OCI-LY1 (cell line): ENCODE measurements at regions not wholly inside any gene's neighbourhood (a gene's known extent, or its start where the extent isn't known, plus 50 kb on each side); places are given as distances from the start of the nearest gene placed in this dataset.

Source experiments
- H2AFZ ChIP-seq: fragments of 200-600 bp; sonication (generic), shearing (Covaris generic); 2 replicates; pipeline ENCODE4 v1.6.0; 2014; ENCODE audit warnings: antibody characterized with exemption, mild to moderate bottlenecking, low read length
- H3F3A ChIP-seq: fragments of 200-600 bp; sonication (generic), shearing (Covaris generic); 2 replicates; pipeline ENCODE4 v1.6.0; 2014; ENCODE audit warnings: mild to moderate bottlenecking, antibody characterized with exemption, low read length, moderate library complexity; ENCODE audit not compliant: insufficient read depth
- H3K27ac ChIP-seq: fragments of 200-600 bp; sonication (generic); 2 replicates; pipeline ENCODE4 v1.5.1; 2014; ENCODE audit warnings: low read length, mixed run types, mild to moderate bottlenecking, low read depth; ENCODE audit not compliant: poor library complexity, severe bottlenecking
- H3K27me3 ChIP-seq: fragments of 200-600 bp; sonication (generic); 2 replicates; pipeline ENCODE4 v1.6.0; 2014; ENCODE audit warnings: antibody characterized with exemption, mild to moderate bottlenecking, low read length, moderate library complexity; ENCODE audit not compliant: insufficient read depth
- H3K36me3 ChIP-seq: fragments of 200-600 bp; sonication (generic); 2 replicates; pipeline ENCODE4 v1.6.1; 2014; ENCODE audit warnings: mild to moderate bottlenecking, antibody characterized with exemption, low read length, moderate library complexity, mixed read lengths; ENCODE audit not compliant: insufficient read depth
- H3K4me1 ChIP-seq: fragments of 200-600 bp; sonication (generic); 2 replicates; pipeline ENCODE4 v1.5.1; 2014; ENCODE audit warnings: mild to moderate bottlenecking, low read length, moderate library complexity; ENCODE audit not compliant: insufficient read depth, severe bottlenecking
- H3K4me2 ChIP-seq: fragments of 200-600 bp; sonication (generic), shearing (Covaris generic); 2 replicates; pipeline ENCODE4 v1.6.1; 2014; ENCODE audit warnings: low read length
- H3K4me3 ChIP-seq: fragments of 200-600 bp; sonication (generic); 2 replicates; pipeline ENCODE4 v1.5.1; 2014; ENCODE audit warnings: low read length, low read depth, mild to moderate bottlenecking, mixed read lengths; ENCODE audit not compliant: poor library complexity, severe bottlenecking
- H3K79me2 ChIP-seq: fragments of 200-600 bp; shearing (Covaris generic); 2 replicates; pipeline ENCODE4 v1.6.1; 2016; ENCODE audit warnings: mixed run types, low read length, mixed read lengths; ENCODE audit not compliant: insufficient read depth
- H3K9ac ChIP-seq: fragments of 200-600 bp; sonication (generic), shearing (Covaris generic); 2 replicates; pipeline ENCODE4 v1.6.1; 2014; ENCODE audit warnings: mild to moderate bottlenecking, low read length, mixed read lengths
- H3K9me2 ChIP-seq: fragments of 200-600 bp; sonication (generic), shearing (Covaris generic); 2 replicates; pipeline ENCODE4 v1.6.1; 2014; ENCODE audit warnings: low read depth, mild to moderate bottlenecking, low read length, mixed read lengths
- H3K9me3 ChIP-seq: fragments of 200-600 bp; shearing (Covaris generic); 2 replicates; pipeline ENCODE4 v1.6.1; 2014; ENCODE audit warnings: low read length, mixed read lengths
- H4K20me1 ChIP-seq: fragments of 200-600 bp; sonication (generic), shearing (Covaris generic); 2 replicates; pipeline ENCODE4 v1.6.0; 2016; ENCODE audit warnings: mild to moderate bottlenecking, low read length; ENCODE audit not compliant: insufficient read depth
- CTCF ChIP-seq: fragments of 200-600 bp; sonication (generic), shearing (Covaris generic); IDR thresholded peaks from 2 replicates; pipeline ENCODE4 v1.5.1; 2017; ENCODE audit warnings: mild to moderate bottlenecking, antibody characterized with exemption, low read length, moderate library complexity, mixed read lengths
- EZH2 ChIP-seq: fragments of 200-600 bp; sonication (generic), shearing (Covaris generic); IDR thresholded peaks from 2 replicates; pipeline ENCODE4 v1.8.0; 2017; ENCODE audit warnings: borderline replicate concordance, mixed run types, mild to moderate bottlenecking, antibody characterized with exemption, low read length, moderate library complexity, mixed read lengths

GRCh38 chr5:54908774-54909525 lies 76.4 kb downstream of the ESM1 start:
- H3K9me2 ChIP-seq = no peaks in the 10 kb centered on the region
- TF ChIP-seq EZH2 = no peak
- TF ChIP-seq CTCF = no peak
- no peaks in the 10 kb centered on the region for H3K79me2 ChIP-seq
- H3K36me3 ChIP-seq = no peaks in the 10 kb centered on the region
- H3K27me3 ChIP-seq = no peaks in the 10 kb centered on the region
- H3K9ac ChIP-seq = no peak overlapping the region
- no peak overlapping the region for H3K4me2 ChIP-seq
- H3K9me3 ChIP-seq = no peaks in the 10 kb centered on the region
- H3F3A ChIP-seq = no peaks in the 10 kb centered on the region
- no peaks in the 10 kb centered on the region for H4K20me1 ChIP-seq
- no peaks in the 10 kb centered on the region for H3K4me1 ChIP-seq
- no peak overlapping the region for H2AFZ ChIP-seq
- no peak overlapping the region for H3K4me3 ChIP-seq
- no peak overlapping the region for H3K27ac ChIP-seq

- H3K79me2 ChIP-seq = no peaks in the 10 kb centered on the region
- H3K4me3 ChIP-seq = no peak overlapping the region
- H2AFZ ChIP-seq = no peak overlapping the region
- no peaks in the 10 kb centered on the region for H3K4me1 ChIP-seq
- H3K9me2 ChIP-seq = no peaks in the 10 kb centered on the region
- TF ChIP-seq CTCF (peak; percentile 73), EZH2 (no peak)
- H3K9me3 ChIP-seq = no peaks in the 10 kb centered on the region
- H3K9ac ChIP-seq = no peak overlapping the region
- H3K27me3 ChIP-seq = no peaks in the 10 kb centered on the region
- H3K27ac ChIP-seq = no peak overlapping the region
- no peaks in the 10 kb centered on the region for H3F3A ChIP-seq
- no peaks in the 10 kb centered on the region for H4K20me1 ChIP-seq
- no peak overlapping the region for H3K4me2 ChIP-seq
- H3K36me3 ChIP-seq = no peaks in the 10 kb centered on the region
Measured at GRCh38 chr5:54905942-54906537, 79.4 kb downstream of the ESM1 start.

- no peaks in the 10 kb centered on the region for H3F3A ChIP-seq
- H3K79me2 ChIP-seq = no peaks in the 10 kb centered on the region
- H3K27ac ChIP-seq = no peak overlapping the region
- no peaks in the 10 kb centered on the region for H3K9me2 ChIP-seq
- no peak for TF ChIP-seq CTCF
- TF ChIP-seq EZH2 = no peak
- no peaks in the 10 kb centered on the region for H3K36me3 ChIP-seq
- H3K9me3 ChIP-seq = no peaks in the 10 kb centered on the region
- no peak overlapping the region for H3K9ac ChIP-seq
- H2AFZ ChIP-seq = no peak overlapping the region
- H3K4me1 ChIP-seq = no peaks in the 10 kb centered on the region
- H3K27me3 ChIP-seq = no peaks in the 10 kb centered on the region
- H3K4me2 ChIP-seq = no peak overlapping the region
- H3K4me3 ChIP-seq = no peak overlapping the region
- H4K20me1 ChIP-seq = no peaks in the 10 kb centered on the region
Measured at GRCh38 chr5:54905246-54905795, 80.1 kb downstream of the ESM1 start.
